HEK293 (cell line): ENCODE measurements at regions not wholly inside any gene's neighbourhood (a gene's known extent, or its start where the extent isn't known, plus 50 kb on each side); places are given as distances from the start of the nearest gene placed in this dataset.

Experiments
- MYNN ChIP-seq: fragments of 450-650 bp; formaldehyde crosslinking; IDR thresholded peaks from 2 replicates; pipeline ENCODE4 v1.5.1; 2016; ENCODE audit warnings: missing biosample characterization, missing genetic modification characterization, borderline replicate concordance
- OSR2 ChIP-seq: fragments of 450-650 bp; formaldehyde crosslinking; IDR thresholded peaks from 2 replicates; pipeline ENCODE4 v1.5.1; 2016; ENCODE audit warnings: missing biosample characterization, missing genetic modification characterization
- YY1 ChIP-seq: fragments of 450-650 bp; formaldehyde crosslinking; IDR thresholded peaks from 2 replicates; pipeline ENCODE4 v1.5.1; 2018; ENCODE audit warnings: missing biosample characterization, missing genetic modification characterization
- ZBTB8A ChIP-seq: fragments of 450-650 bp; formaldehyde crosslinking; IDR thresholded peaks from 2 replicates; pipeline ENCODE4 v1.5.1; 2016; ENCODE audit warnings: missing biosample characterization, missing genetic modification characterization
- ZNF221 ChIP-seq: fragments of 450-650 bp; formaldehyde crosslinking; IDR thresholded peaks from 2 replicates; pipeline ENCODE4 v1.5.1; 2017; ENCODE audit warnings: missing biosample characterization, missing genetic modification characterization, borderline replicate concordance
- ZNF292 ChIP-seq: fragments of 450-650 bp; formaldehyde crosslinking; IDR thresholded peaks from 2 replicates; pipeline ENCODE4 v1.5.1; 2016; ENCODE audit warnings: low read depth, missing biosample characterization, missing genetic modification characterization, borderline replicate concordance
- ZNF501 ChIP-seq: fragments of 450-650 bp; formaldehyde crosslinking; IDR thresholded peaks from 2 replicates; pipeline ENCODE4 v1.5.1; 2016; ENCODE audit warnings: missing biosample characterization, missing genetic modification characterization
- ZNF549 ChIP-seq: fragments of 450-650 bp; IDR thresholded peaks from 2 replicates; pipeline ENCODE4 v1.5.1; 2018; ENCODE audit warnings: missing biosample characterization, missing genetic modification characterization, mild to moderate bottlenecking, inconsistent platforms, moderate library complexity
- ZNF561 ChIP-seq: fragments of 450-650 bp; IDR thresholded peaks from 2 replicates; pipeline ENCODE4 v1.5.1; 2018; ENCODE audit warnings: missing biosample characterization, missing genetic modification characterization, borderline replicate concordance
- ZXDB ChIP-seq: fragments of 450-650 bp; formaldehyde crosslinking; IDR thresholded peaks from 2 replicates; pipeline ENCODE4 v1.5.1; 2016; ENCODE audit warnings: missing biosample characterization, missing genetic modification characterization
- TF ChIP-seq, protein P1 (sequence below): fragments of 450-650 bp; formaldehyde crosslinking; IDR thresholded peaks from 2 replicates; pipeline ENCODE4 v1.5.1; 2016; ENCODE audit warnings: missing biosample characterization, missing genetic modification characterization
- TF ChIP-seq, protein P2 (sequence below): IDR thresholded peaks from 2 replicates; pipeline ENCODE4 v1.6.1; 2011; ENCODE audit warnings: mild to moderate bottlenecking, low read depth, low read length, borderline replicate concordance
- TF ChIP-seq, protein P3 (sequence below): fragments of 450-650 bp; formaldehyde crosslinking; IDR thresholded peaks from 2 replicates; pipeline ENCODE4 v1.5.1; 2016; ENCODE audit warnings: missing biosample characterization, missing genetic modification characterization
- TF ChIP-seq, protein P4 (sequence below): fragments of 450-650 bp; formaldehyde crosslinking; IDR thresholded peaks from 2 replicates; pipeline ENCODE4 v1.5.1; 2016; ENCODE audit warnings: missing biosample characterization, missing genetic modification characterization

DNA sequence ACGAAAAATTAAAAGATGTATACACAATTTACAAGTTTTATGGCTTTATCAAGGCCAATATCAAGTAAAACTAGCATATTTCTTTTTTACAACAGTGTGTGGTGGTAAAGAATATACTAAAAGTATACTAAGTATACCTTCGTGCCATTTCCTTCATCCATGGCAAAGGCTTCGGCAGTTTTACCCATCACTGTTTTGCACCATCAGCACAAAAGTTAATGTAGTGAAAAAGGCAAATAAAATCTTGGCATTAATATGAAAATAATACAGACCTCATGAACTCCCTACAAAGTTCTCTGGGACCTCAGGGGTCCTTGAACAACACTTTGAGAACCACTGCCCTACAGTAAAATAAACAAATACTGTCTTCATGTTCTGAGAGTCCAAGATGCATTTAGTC is 312.3 kb upstream of the NREP start:
- TF ChIP-seq, protein P1, sequence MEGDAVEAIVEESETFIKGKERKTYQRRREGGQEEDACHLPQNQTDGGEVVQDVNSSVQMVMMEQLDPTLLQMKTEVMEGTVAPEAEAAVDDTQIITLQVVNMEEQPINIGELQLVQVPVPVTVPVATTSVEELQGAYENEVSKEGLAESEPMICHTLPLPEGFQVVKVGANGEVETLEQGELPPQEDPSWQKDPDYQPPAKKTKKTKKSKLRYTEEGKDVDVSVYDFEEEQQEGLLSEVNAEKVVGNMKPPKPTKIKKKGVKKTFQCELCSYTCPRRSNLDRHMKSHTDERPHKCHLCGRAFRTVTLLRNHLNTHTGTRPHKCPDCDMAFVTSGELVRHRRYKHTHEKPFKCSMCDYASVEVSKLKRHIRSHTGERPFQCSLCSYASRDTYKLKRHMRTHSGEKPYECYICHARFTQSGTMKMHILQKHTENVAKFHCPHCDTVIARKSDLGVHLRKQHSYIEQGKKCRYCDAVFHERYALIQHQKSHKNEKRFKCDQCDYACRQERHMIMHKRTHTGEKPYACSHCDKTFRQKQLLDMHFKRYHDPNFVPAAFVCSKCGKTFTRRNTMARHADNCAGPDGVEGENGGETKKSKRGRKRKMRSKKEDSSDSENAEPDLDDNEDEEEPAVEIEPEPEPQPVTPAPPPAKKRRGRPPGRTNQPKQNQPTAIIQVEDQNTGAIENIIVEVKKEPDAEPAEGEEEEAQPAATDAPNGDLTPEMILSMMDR (tag by site-specific recombination), result no peak
- TF ChIP-seq, protein P2, sequence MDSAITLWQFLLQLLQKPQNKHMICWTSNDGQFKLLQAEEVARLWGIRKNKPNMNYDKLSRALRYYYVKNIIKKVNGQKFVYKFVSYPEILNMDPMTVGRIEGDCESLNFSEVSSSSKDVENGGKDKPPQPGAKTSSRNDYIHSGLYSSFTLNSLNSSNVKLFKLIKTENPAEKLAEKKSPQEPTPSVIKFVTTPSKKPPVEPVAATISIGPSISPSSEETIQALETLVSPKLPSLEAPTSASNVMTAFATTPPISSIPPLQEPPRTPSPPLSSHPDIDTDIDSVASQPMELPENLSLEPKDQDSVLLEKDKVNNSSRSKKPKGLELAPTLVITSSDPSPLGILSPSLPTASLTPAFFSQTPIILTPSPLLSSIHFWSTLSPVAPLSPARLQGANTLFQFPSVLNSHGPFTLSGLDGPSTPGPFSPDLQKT, result no peak
- TF ChIP-seq ZNF561 (tag by site-specific recombination), result no peak
- TF ChIP-seq OSR2 (tag by site-specific recombination), result no peak
- TF ChIP-seq ZBTB8A (tag by site-specific recombination), result no peak
- TF ChIP-seq ZNF221 (tag by site-specific recombination), result no peak
- TF ChIP-seq ZXDB (tag by site-specific recombination), result no peak
- TF ChIP-seq ZNF292 (tag by site-specific recombination), result no peak
- TF ChIP-seq, protein P3, sequence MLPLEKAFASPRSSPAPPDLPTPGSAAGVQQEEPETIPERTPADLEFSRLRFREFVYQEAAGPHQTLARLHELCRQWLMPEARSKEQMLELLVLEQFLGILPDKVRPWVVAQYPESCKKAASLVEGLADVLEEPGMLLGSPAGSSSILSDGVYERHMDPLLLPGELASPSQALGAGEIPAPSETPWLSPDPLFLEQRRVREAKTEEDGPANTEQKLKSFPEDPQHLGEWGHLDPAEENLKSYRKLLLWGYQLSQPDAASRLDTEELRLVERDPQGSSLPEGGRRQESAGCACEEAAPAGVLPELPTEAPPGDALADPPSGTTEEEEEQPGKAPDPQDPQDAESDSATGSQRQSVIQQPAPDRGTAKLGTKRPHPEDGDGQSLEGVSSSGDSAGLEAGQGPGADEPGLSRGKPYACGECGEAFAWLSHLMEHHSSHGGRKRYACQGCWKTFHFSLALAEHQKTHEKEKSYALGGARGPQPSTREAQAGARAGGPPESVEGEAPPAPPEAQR (tag by site-specific recombination), result no peak
- TF ChIP-seq YY1, result no peak
- no peak for TF ChIP-seq ZNF501 (tag by site-specific recombination)
- TF ChIP-seq ZNF549 (tag by site-specific recombination), result no peak
- TF ChIP-seq, protein P4, sequence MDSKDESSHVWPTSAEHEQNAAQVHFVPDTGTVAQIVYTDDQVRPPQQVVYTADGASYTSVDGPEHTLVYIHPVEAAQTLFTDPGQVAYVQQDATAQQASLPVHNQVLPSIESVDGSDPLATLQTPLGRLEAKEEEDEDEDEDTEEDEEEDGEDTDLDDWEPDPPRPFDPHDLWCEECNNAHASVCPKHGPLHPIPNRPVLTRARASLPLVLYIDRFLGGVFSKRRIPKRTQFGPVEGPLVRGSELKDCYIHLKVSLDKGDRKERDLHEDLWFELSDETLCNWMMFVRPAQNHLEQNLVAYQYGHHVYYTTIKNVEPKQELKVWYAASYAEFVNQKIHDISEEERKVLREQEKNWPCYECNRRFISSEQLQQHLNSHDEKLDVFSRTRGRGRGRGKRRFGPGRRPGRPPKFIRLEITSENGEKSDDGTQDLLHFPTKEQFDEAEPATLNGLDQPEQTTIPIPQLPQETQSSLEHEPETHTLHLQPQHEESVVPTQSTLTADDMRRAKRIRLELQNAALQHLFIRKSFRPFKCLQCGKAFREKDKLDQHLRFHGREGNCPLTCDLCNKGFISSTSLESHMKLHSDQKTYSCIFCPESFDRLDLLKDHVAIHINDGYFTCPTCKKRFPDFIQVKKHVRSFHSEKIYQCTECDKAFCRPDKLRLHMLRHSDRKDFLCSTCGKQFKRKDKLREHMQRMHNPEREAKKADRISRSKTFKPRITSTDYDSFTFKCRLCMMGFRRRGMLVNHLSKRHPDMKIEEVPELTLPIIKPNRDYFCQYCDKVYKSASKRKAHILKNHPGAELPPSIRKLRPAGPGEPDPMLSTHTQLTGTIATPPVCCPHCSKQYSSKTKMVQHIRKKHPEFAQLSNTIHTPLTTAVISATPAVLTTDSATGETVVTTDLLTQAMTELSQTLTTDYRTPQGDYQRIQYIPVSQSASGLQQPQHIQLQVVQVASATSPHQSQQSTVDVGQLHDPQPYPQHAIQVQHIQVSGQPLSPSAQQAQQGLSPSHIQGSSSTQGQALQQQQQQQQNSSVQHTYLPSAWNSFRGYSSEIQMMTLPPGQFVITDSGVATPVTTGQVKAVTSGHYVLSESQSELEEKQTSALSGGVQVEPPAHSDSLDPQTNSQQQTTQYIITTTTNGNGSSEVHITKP (tag by site-specific recombination), result no peak
- TF ChIP-seq MYNN (tag by site-specific recombination), result no peak
